ENCODE measurements at regions not wholly inside any gene's neighbourhood (a gene's known extent, or its start where the extent isn't known, plus 50 kb on each side); places are given as distances from the start of the nearest gene placed in this dataset.

DNA sequence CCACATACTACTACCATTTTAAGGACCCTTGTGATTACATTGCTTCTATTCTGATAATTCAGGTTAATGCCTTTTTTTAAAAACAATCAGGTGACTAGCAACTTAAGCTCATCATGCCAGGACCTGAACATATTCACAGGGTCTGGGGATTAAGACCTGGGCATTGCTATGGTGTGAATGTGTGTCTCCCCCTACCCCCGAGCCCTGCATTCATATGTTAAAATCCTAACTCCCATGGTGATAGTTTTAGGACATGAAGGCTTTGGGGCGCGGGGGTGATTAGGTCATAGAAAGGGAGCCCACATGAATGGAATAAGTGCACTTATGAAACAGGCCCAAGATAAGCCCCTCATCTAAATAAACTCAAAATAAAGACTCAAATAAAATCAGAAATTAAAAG, 734.4 kb upstream of the PABPC4L start:
- H3K4me2 ChIP-seq = no peak overlapping the region
- DNase-seq (ENCODE audit: low read depth in 1 of 2, low spot score in 1 of 2) (no peak), ATAC-seq (no peak), FAIRE-seq (no peak)
- TF ChIP-seq SMC3 (IDR thresholded peaks at IDR 0.05) (no peak), RCOR1 (IDR thresholded peaks at IDR 0.05; ENCODE audit: low read depth, low read length) (no peak), HOXB13 (CRISPR knock-in tag; IDR thresholded peaks at IDR 0.05; ENCODE audit: low read depth) (no peak), NFE2L2 (conservative IDR thresholded peaks at IDR 0.05; ENCODE audit: low read length) (no peak), RAD21 (conservative IDR thresholded peaks at IDR 0.05 in 1 of 2, IDR thresholded peaks at IDR 0.05 in 1 of 2) (no peak)
- TF ChIP-seq, protein P1, sequence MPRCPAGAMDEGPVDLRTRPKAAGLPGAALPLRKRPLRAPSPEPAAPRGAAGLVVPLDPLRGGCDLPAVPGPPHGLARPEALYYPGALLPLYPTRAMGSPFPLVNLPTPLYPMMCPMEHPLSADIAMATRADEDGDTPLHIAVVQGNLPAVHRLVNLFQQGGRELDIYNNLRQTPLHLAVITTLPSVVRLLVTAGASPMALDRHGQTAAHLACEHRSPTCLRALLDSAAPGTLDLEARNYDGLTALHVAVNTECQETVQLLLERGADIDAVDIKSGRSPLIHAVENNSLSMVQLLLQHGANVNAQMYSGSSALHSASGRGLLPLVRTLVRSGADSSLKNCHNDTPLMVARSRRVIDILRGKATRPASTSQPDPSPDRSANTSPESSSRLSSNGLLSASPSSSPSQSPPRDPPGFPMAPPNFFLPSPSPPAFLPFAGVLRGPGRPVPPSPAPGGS (IDR thresholded peaks at IDR 0.05) = no peak
- TF ChIP-seq, protein P2, sequence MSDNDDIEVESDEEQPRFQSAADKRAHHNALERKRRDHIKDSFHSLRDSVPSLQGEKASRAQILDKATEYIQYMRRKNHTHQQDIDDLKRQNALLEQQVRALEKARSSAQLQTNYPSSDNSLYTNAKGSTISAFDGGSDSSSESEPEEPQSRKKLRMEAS (IDR thresholded peaks at IDR 0.05) = no peak
- CTCF ChIA-PET = interaction anchor here (0.6 to 1.0 kb wide), 3 partner anchors 1086 to 1789 kb away, joined by 3 to 4 read pairs (median 3); no protein-coding TSS in a partner anchor
- POLR2A ChIA-PET = no interaction called here
- no peaks in the 10 kb centered on the region for H3K4me1 ChIP-seq
- WGBS (ENCODE audit: missing lambda C conversion rate) = 67% methylated on average over 3 of the region's 3 CpGs
- H3K27ac ChIP-seq = no peak overlapping the region
- H3K4me3 ChIP-seq = no peak overlapping the region
- H3K9me3 ChIP-seq = no peaks in the 10 kb centered on the region

DNA sequence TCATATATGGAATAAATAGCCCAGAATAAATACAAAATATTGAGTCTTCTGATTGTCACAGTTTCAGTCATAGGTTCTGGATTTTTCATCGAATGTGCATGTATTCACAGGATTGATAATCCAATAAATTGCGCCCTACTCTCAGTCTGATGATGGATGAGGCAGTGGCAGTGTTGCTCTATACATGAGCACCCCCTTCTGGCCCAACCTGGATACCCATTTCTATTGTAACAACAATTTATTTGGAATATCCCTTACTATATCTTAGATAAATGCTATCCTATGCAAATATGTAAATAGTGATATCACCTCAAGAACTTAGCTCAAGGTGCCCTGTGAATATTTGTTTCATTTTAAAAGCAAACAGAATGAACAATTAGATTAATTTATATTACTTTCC, 733.7 kb upstream of the PABPC4L start:
- no peak overlapping the region for H3K4me3 ChIP-seq
- WGBS (ENCODE audit: missing lambda C conversion rate) = 4% methylated on average over 2 of the region's 2 CpGs
- no peaks in the 10 kb centered on the region for H3K4me1 ChIP-seq
- H3K9me3 ChIP-seq = no peaks in the 10 kb centered on the region
- FAIRE-seq (no peak), ATAC-seq (no peak), DNase-seq (ENCODE audit: low read depth in 1 of 2, low spot score in 1 of 2) (peak; percentile 3 to 13)
- H3K27ac ChIP-seq = no peak overlapping the region
- ChIA-PET CTCF (interaction anchor here (0.8 to 1.0 kb wide), 2 partner anchors 1782 to 1788 kb away, joined by 3 to 4 read pairs; no protein-coding TSS in a partner anchor), POLR2A (no interaction called here)
- TF ChIP-seq CBX2 (IDR thresholded peaks at IDR 0.05; ENCODE audit: borderline replicate concordance, low read depth) = no peak
- no peak for TF ChIP-seq FOSB (CRISPR knock-in tag; IDR thresholded peaks at IDR 0.05)
- TF ChIP-seq SMC3 (IDR thresholded peaks at IDR 0.05) = peak; percentile 39; the same call in 2 of the 3 replicates
- TF ChIP-seq, protein P3, sequence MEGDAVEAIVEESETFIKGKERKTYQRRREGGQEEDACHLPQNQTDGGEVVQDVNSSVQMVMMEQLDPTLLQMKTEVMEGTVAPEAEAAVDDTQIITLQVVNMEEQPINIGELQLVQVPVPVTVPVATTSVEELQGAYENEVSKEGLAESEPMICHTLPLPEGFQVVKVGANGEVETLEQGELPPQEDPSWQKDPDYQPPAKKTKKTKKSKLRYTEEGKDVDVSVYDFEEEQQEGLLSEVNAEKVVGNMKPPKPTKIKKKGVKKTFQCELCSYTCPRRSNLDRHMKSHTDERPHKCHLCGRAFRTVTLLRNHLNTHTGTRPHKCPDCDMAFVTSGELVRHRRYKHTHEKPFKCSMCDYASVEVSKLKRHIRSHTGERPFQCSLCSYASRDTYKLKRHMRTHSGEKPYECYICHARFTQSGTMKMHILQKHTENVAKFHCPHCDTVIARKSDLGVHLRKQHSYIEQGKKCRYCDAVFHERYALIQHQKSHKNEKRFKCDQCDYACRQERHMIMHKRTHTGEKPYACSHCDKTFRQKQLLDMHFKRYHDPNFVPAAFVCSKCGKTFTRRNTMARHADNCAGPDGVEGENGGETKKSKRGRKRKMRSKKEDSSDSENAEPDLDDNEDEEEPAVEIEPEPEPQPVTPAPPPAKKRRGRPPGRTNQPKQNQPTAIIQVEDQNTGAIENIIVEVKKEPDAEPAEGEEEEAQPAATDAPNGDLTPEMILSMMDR (IDR thresholded peaks at IDR 0.05) = peak; percentile 36
- TF ChIP-seq E2F6 (IDR thresholded peaks at IDR 0.05; ENCODE audit: borderline replicate concordance, low read depth) = no peak
- peak; percentile 62 to 64 for TF ChIP-seq RAD21 (conservative IDR thresholded peaks at IDR 0.05 in 1 of 2, IDR thresholded peaks at IDR 0.05 in 1 of 2)
- no peak overlapping the region for H3K4me2 ChIP-seq

GRCh38 chr4:134934036-134934808, 732.6 kb upstream of the PABPC4L start:
- Histone ChIP-seq H3K4me2 (no peak overlapping the region), H3K4me3 (no peak overlapping the region), H3K4me1 (no peaks in the 10 kb centered on the region), H3K27ac (no peak overlapping the region), H3K9me3 (no peaks in the 10 kb centered on the region)
- ATAC-seq = no peak
- no peak for DNase-seq (ENCODE audit: low read depth in 1 of 2, low spot score in 1 of 2)
- POLR2A ChIA-PET = no interaction called here
- TF ChIP-seq, protein P2 (IDR thresholded peaks at IDR 0.05) = no peak
- TF ChIP-seq HMGXB4 (CRISPR knock-in tag; IDR thresholded peaks at IDR 0.05; ENCODE audit: borderline replicate concordance) = no peak
- no peak for TF ChIP-seq FOSL2 (IDR thresholded peaks at IDR 0.05)
- TF ChIP-seq FOSL2 (CRISPR knock-in tag; IDR thresholded peaks at IDR 0.05) = no peak
- TF ChIP-seq CBX8 (IDR thresholded peaks at IDR 0.05) = no peak
- no peak for TF ChIP-seq EHMT2 (IDR thresholded peaks at IDR 0.05; ENCODE audit: low read depth)
- no peak for TF ChIP-seq MYC (IDR thresholded peaks at IDR 0.05; ENCODE audit: borderline replicate concordance, low read length)
- no peak for TF ChIP-seq POLR2A (IDR thresholded peaks at IDR 0.05; ENCODE audit: low read length)
- TF ChIP-seq, protein P4, sequence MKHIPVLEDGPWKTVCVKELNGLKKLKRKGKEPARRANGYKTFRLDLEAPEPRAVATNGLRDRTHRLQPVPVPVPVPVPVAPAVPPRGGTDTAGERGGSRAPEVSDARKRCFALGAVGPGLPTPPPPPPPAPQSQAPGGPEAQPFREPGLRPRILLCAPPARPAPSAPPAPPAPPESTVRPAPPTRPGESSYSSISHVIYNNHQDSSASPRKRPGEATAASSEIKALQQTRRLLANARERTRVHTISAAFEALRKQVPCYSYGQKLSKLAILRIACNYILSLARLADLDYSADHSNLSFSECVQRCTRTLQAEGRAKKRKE (CRISPR knock-in tag; IDR thresholded peaks at IDR 0.05; ENCODE audit: low read depth) = no peak
- TF ChIP-seq ZC3H11A (IDR thresholded peaks at IDR 0.05) = no peak
- TF ChIP-seq USF2 (IDR thresholded peaks at IDR 0.05) = no peak
- no peak for TF ChIP-seq NFE2L2 (conservative IDR thresholded peaks at IDR 0.05; ENCODE audit: low read length)
- CTCF ChIA-PET = no interaction called here
- no peak for FAIRE-seq
- 62% methylated on average over 10 of the region's 10 CpGs for WGBS (ENCODE audit: missing lambda C conversion rate)

Measured in A549 (cell line).